Lung (tissue), 11 donors: ENCODE measurements at regions not wholly inside any gene's neighbourhood (a gene's known extent, or its start where the extent isn't known, plus 50 kb on each side); places are given as distances from the start of the nearest gene placed in this dataset.

Experiments
- ATAC-seq: fragments of 200-7000 bp; cut with Tn5 transposase; one replicate; pipeline ENCODE4 v1.9.1; 2020; ENCODE audit warnings: moderate number of reproducible peaks; ENCODE audit not compliant: insufficient read depth, low FRiP score
- DNase-seq, 3 donors: peaks; one replicate each; pipeline ENCODE4 v3.0.0-alpha.2; 2013 to 2017
- H3K27ac ChIP-seq, 2 donors: one replicate each; pipeline ENCODE4 v1.5.1; 2013; ENCODE audit warnings: mild to moderate bottlenecking in 2 of 2, moderate library complexity in 2 of 2, control low read depth in 1 of 2, inconsistent platforms in 1 of 2, low read depth in 1 of 2, low read length in 1 of 2
- H3K27me3 ChIP-seq, 3 donors: one replicate each; pipeline ENCODE4 v1.5.1; 2013; ENCODE audit warnings: low read length in 2 of 3; ENCODE audit not compliant: control insufficient read depth in 3 of 3, insufficient read depth in 3 of 3
- H3K36me3 ChIP-seq, 4 donors: one replicate each; pipeline ENCODE4 v1.5.1; 2013; ENCODE audit warnings: low read length in 4 of 4, mild to moderate bottlenecking in 1 of 4, moderate library complexity in 1 of 4; ENCODE audit not compliant: control insufficient read depth in 4 of 4, insufficient read depth in 4 of 4
- H3K4me1 ChIP-seq, 5 donors: one replicate each; pipeline ENCODE4 v1.5.1; 2013; ENCODE audit warnings: low read length in 5 of 5, mild to moderate bottlenecking in 2 of 5, moderate library complexity in 1 of 5; ENCODE audit not compliant: control insufficient read depth in 5 of 5, insufficient read depth in 5 of 5
- H3K4me3 ChIP-seq: one replicate; pipeline ENCODE4 v1.5.1; 2013; ENCODE audit warnings: mild to moderate bottlenecking, control low read depth, moderate library complexity
- H3K9ac ChIP-seq, 2 donors: one replicate each; pipeline ENCODE4 v1.5.1; 2013; ENCODE audit warnings: low read length in 2 of 2, control low read depth in 1 of 2; ENCODE audit not compliant: insufficient read depth in 1 of 2
- H3K9me3 ChIP-seq, 4 donors: one replicate each; pipeline ENCODE4 v1.5.1; 2013; ENCODE audit warnings: low read length in 3 of 4, mild to moderate bottlenecking in 1 of 4, moderate library complexity in 1 of 4; ENCODE audit not compliant: control insufficient read depth in 4 of 4, insufficient read depth in 3 of 4
- WGBS, 2 donors: extraction: QIAGEN DNeasy Blood & Tissue Kit; methylation state at CpG; one replicate each; pipeline ENCODE4 v1.1.7; 2013; 5-methylcytosine and 5-hydroxymethylcytosine counted together
- TF ChIP-seq, protein P1 (sequence below): IDR thresholded peaks from 2 replicates; pipeline ENCODE4 v1.5.1; 2012; ENCODE audit warnings: mild to moderate bottlenecking; ENCODE audit errors: control extremely low read depth, extremely low read depth
- donor health status: control.
- donor health status: control.
- donor health status: Bipolar disorder and iron deficiency.
- donor health status: healthy.
- donor health status: DM: yes; HTN: yes; CAD: no.

GRCh38 chr1:209379280-209379679, 204.2 kb upstream of the CAMK1G start:
- no peak overlapping the region for H3K27ac ChIP-seq
- ATAC-seq (no peak), DNase-seq (no peak)
- peaks cover 0 to 2% (median 0%) of the 10 kb centered on the region in 5 donors for H3K4me1 ChIP-seq
- H3K36me3 ChIP-seq: no peaks in the 10 kb centered on the region
- TF ChIP-seq, protein P1, sequence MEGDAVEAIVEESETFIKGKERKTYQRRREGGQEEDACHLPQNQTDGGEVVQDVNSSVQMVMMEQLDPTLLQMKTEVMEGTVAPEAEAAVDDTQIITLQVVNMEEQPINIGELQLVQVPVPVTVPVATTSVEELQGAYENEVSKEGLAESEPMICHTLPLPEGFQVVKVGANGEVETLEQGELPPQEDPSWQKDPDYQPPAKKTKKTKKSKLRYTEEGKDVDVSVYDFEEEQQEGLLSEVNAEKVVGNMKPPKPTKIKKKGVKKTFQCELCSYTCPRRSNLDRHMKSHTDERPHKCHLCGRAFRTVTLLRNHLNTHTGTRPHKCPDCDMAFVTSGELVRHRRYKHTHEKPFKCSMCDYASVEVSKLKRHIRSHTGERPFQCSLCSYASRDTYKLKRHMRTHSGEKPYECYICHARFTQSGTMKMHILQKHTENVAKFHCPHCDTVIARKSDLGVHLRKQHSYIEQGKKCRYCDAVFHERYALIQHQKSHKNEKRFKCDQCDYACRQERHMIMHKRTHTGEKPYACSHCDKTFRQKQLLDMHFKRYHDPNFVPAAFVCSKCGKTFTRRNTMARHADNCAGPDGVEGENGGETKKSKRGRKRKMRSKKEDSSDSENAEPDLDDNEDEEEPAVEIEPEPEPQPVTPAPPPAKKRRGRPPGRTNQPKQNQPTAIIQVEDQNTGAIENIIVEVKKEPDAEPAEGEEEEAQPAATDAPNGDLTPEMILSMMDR: no peak
- 85 to 91% methylated on average over 1 of the region's 1 CpG for WGBS, 2 donors
- no peak overlapping the region for H3K4me3 ChIP-seq
- no peak overlapping the region for H3K9ac ChIP-seq
- H3K27me3 ChIP-seq: no peaks in the 10 kb centered on the region
- peaks cover 0 to 3% (median 0%) of the 10 kb centered on the region in 4 donors for H3K9me3 ChIP-seq

GRCh38 chr1:209380420-209380819, 203.1 kb upstream of the CAMK1G start:
- Histone ChIP-seq H3K27ac (no peak overlapping the region), H3K36me3 (no peaks in the 10 kb centered on the region), H3K4me3 (no peak overlapping the region), H3K9me3 (peaks cover 0 to 3% (median 0%) of the 10 kb centered on the region in 4 donors), H3K4me1 (peaks cover 0 to 2% (median 0%) of the 10 kb centered on the region in 5 donors), H3K9ac (no peak overlapping the region), H3K27me3 (no peaks in the 10 kb centered on the region)
- WGBS, 2 donors: 74 to 84% methylated on average over 1 of the region's 1 CpG
- no peak for DNase-seq
- TF ChIP-seq, protein P1: no peak
- ATAC-seq: no peak

- peaks cover 0 to 3% (median 0%) of the 10 kb centered on the region in 4 donors for H3K9me3 ChIP-seq
- peaks cover 0 to 2% (median 0%) of the 10 kb centered on the region in 5 donors for H3K4me1 ChIP-seq
- TF ChIP-seq, protein P1: no peak
- H3K27ac ChIP-seq: no peak overlapping the region
- H3K27me3 ChIP-seq: no peaks in the 10 kb centered on the region
- DNase-seq (peak in 1 of 3 donors; percentile 16), ATAC-seq (no peak)
- H3K4me3 ChIP-seq: no peak overlapping the region
- WGBS, 2 donors: 36 to 48% methylated on average over 3 of the region's 3 CpGs
- no peak overlapping the region for H3K9ac ChIP-seq
- H3K36me3 ChIP-seq: no peaks in the 10 kb centered on the region
Observed at GRCh38 chr1:209382231-209383100, 201.0 kb upstream of the CAMK1G start.
